ENCODE measurements at regions not wholly inside any gene's neighbourhood (a gene's known extent, or its start where the extent isn't known, plus 50 kb on each side); places are given as distances from the start of the nearest gene placed in this dataset.

GRCh38 chr14:38336298-38336697 is 80.4 kb upstream of the CLEC14A start:
- no TSS peak for BruUV-seq (replicated peaks)
- ATAC-seq (no peak), DNase-seq (ENCODE audit: low read depth, low spot score) (no peak)
- intact Hi-C loops (cut with micrococcal nuclease; ENCODE audit: unreplicated experiment) (no loop called here), in situ Hi-C loops (cut with HindIII; ENCODE audit: low pct_unique_long_range_greater_than_20kb, low sequenced_read_pairs) (no loop called here)
- ChIA-PET CTCF (no interaction called here), POLR2A (no interaction called here)
- H3K27me3 ChIP-seq (ENCODE audit: control insufficient read depth, insufficient read depth, low read length) = no peaks in the 10 kb centered on the region
- H3K36me3 ChIP-seq (ENCODE audit: control insufficient read depth, insufficient read depth, low read length) = no peaks in the 10 kb centered on the region
- TF ChIP-seq POLR2AphosphoS5 (IDR thresholded peaks at IDR 0.05; ENCODE audit: low read depth, low read length) = no peak
- TF ChIP-seq TCF7L2 (IDR thresholded peaks at IDR 0.05; ENCODE audit: low read depth, low read length) = no peak
- TF ChIP-seq CTCF (IDR thresholded peaks at IDR 0.05) = no peak
- TF ChIP-seq REST (IDR thresholded peaks at IDR 0.05; ENCODE audit: insufficient read depth in 1 of 2, low read depth in 2 of 2, low read length in 1 of 2) = no peak
- no peak for TF ChIP-seq SIN3A (IDR thresholded peaks at IDR 0.05; ENCODE audit: borderline replicate concordance, insufficient read depth, low read depth, low read length)
- no peak overlapping the region for H3K4me3 ChIP-seq (ENCODE audit: low read depth in 2 of 2, low read length in 2 of 2)
- H3K27ac ChIP-seq (ENCODE audit: low read length) = no peak overlapping the region
- no peaks in the 10 kb centered on the region for H3K4me1 ChIP-seq (ENCODE audit: control insufficient read depth, insufficient read depth, low read length)
- H3K9me3 ChIP-seq (ENCODE audit: control insufficient read depth, insufficient read depth, low read depth, low read length) = no peaks in the 10 kb centered on the region

GRCh38 chr14:38330275-38330674 is 74.4 kb upstream of the CLEC14A start:
- no TSS peak for BruUV-seq (replicated peaks)
- no peak for ATAC-seq
- H3K27ac ChIP-seq (ENCODE audit: low read length) = no peak overlapping the region
- H3K27me3 ChIP-seq (ENCODE audit: control insufficient read depth, insufficient read depth, low read length) = no peaks in the 10 kb centered on the region
- ChIA-PET POLR2A (no interaction called here), CTCF (no interaction called here)
- TF ChIP-seq TCF7L2 (IDR thresholded peaks at IDR 0.05; ENCODE audit: low read depth, low read length) (no peak), CTCF (IDR thresholded peaks at IDR 0.05) (no peak), SIN3A (IDR thresholded peaks at IDR 0.05; ENCODE audit: borderline replicate concordance, insufficient read depth, low read depth, low read length) (no peak), POLR2AphosphoS5 (IDR thresholded peaks at IDR 0.05; ENCODE audit: low read depth, low read length) (no peak), REST (IDR thresholded peaks at IDR 0.05; ENCODE audit: insufficient read depth in 1 of 2, low read depth in 2 of 2, low read length in 1 of 2) (no peak)
- no peaks in the 10 kb centered on the region for H3K36me3 ChIP-seq (ENCODE audit: control insufficient read depth, insufficient read depth, low read length)
- no peak overlapping the region for H3K4me3 ChIP-seq (ENCODE audit: low read depth in 2 of 2, low read length in 2 of 2)
- no peak for DNase-seq (ENCODE audit: low read depth, low spot score)
- H3K4me1 ChIP-seq (ENCODE audit: control insufficient read depth, insufficient read depth, low read length) = no peaks in the 10 kb centered on the region
- in situ Hi-C loops (cut with HindIII; ENCODE audit: low pct_unique_long_range_greater_than_20kb, low sequenced_read_pairs) = no loop called here
- intact Hi-C loops (cut with micrococcal nuclease; ENCODE audit: unreplicated experiment) = no loop called here
- H3K9me3 ChIP-seq (ENCODE audit: control insufficient read depth, insufficient read depth, low read depth, low read length) = no peaks in the 10 kb centered on the region

Data from Panc1 (cell line).